GM21381 (cell line): ENCODE measurements at regions not wholly inside any gene's neighbourhood (a gene's known extent, or its start where the extent isn't known, plus 50 kb on each side); places are given as distances from the start of the nearest gene placed in this dataset.

Experiments used
- ATAC-seq: cut with Tn5 transposase; IDR thresholded peaks from one replicate; pipeline ENCODE4 v1.9.1; 2021; ENCODE audit warnings: mild to moderate bottlenecking, moderate library complexity; ENCODE audit not compliant: unreplicated experiment

DNA sequence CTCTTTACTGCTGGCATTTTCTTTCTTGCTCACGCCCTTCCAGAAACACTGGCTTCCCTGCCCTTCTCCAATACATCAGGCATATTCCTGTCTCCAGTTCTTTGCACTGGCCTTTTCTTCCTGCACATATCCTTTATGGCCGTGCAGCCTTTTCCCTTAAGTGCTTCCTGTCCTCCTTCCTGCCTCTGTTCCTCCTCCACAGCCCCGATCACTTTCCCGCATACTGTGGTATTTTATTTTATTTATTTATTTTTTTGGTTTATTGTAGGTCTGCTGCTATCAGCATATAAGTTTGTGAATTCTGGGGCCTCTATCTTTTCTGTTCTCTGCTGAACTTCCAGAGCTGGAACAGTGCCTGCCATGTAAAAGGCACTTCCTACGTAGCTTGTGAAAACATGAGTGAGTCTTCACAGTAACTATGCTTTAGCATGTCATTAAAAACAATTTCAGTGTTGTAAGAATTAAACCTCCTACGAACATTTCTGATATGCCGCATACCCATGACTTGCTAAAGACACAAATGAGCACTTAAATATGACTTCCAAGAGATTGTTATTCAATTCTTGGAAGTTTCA, 289.1 kb downstream of the TRIB2 start:
- ATAC-seq = no peak

DNA sequence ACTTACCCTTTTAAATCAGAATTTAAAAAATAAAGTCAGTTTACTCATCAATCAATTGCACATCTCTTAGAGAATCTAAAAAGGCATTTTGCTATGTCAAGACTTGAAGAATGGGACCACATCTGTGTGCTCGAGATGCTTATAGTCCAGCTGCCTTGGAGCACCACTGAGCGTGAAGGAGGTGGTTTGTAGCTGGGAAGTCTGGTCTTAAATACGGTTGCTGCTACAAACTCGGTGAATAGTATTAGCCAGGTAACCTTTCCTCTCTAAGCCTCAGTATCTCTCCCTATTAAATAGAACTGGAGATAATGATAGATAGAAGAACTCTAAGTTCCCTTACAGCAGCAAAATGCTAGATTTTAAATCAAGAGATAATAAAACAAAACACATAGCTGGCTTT, 289.7 kb downstream of the TRIB2 start:
- no peak for ATAC-seq

DNA sequence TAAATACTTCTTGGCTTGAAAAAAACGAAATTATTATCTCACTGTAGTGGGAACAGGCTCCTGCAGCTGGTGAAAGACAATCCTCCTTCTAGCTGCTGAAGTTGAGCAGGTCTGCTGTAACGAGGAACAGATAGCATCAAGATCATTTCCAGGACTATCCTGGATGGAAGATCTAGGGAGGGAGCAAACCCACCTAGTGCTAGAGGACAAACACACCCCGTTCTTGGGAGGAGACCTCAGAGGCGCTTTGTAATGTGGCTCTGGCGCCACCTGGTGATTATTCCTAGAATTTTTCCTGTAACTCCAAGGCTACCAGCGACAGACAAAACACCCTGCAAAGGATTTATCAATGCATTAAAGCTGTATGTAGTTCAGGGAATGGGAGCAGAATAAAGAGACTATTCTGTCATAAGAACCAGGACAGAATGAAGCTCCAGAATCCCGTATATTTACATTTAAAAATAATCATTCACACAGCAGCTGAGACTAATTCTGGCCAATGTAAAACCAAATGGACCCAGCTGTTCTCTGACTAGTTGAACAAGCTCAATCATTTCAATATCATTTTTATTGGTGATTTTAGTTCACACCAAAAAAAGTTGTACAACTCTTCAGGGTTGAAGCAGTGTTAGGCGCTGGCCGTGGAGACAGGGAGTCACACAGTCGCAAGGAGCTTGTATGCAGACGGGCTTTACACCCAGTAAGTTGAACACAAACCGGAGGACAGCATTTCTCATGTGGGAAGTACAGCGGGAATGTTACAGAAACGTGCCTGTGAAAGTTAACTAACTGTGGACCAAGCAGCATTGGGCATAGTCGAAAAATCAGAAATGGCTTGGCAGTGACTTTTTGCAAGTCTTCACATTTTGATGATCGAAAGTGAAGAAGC, 290.3 kb downstream of the TRIB2 start:
- ATAC-seq = peak; percentile 85

DNA sequence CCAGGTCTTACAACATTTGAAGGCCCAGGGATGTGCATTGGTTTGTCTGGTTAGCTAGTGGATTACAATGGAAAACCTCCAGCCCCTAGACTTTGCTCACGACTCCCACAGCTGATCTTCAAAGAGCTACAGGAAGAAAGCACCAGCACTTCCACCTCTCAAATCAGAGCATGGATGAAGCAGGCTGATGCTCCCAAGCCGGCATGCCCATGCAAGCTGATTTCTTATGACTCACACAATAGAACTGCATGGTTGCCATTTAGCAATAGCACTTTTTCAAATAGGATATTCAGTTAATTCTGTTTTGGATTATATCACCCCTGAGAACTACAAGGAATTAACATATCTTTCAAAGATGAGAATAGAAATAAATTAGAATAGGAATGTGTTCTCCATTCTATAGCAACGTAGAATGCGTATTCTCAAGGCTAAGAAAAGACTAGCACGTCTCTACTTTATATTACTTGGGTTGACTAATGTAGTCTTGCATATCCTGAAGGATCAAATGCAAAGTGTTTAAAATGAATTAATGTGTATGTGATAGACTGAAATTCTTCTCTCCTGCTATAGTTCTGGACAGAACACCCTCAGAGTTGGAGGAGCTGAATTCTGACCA, 292.4 kb downstream of the TRIB2 start:
- ATAC-seq = no peak

DNA sequence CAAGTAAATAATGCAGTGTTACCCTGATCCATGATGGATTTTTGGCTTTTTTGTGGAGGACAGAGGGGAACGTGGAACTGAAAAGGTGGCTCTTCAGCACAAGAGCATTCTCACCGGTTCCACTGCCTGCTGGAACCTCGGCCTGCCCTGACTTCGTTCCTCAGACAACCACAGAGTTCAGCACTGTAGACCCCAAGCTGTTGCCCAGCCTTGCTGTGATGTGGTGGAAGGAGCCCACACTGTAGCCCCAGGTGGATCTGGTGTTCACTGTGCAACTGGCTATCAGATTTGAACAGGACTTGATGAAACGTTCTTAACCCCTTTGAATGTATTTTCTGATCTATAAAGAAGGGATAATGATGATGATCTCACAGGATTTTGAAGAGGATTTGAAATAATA, 293.5 kb downstream of the TRIB2 start:
- ATAC-seq = no peak

DNA sequence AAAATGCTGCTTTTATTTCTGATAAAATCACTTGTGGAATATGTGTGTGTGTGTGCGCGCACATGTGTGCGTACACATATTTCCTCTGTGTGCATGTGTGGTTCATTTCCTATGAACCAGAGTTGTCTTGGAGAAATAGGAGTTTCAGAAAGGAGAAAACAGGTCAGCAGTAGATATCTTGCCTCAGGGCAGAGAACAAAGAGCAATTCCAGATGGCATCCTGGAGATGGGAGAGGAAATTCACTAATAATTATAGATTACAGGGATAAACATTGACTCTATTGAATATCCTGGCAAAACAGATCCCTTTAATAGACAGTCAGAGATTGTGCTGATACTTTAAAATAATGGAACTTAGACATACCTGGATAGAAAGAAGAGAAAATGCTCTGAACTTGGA, 298.0 kb downstream of the TRIB2 start:
- no peak for ATAC-seq

DNA sequence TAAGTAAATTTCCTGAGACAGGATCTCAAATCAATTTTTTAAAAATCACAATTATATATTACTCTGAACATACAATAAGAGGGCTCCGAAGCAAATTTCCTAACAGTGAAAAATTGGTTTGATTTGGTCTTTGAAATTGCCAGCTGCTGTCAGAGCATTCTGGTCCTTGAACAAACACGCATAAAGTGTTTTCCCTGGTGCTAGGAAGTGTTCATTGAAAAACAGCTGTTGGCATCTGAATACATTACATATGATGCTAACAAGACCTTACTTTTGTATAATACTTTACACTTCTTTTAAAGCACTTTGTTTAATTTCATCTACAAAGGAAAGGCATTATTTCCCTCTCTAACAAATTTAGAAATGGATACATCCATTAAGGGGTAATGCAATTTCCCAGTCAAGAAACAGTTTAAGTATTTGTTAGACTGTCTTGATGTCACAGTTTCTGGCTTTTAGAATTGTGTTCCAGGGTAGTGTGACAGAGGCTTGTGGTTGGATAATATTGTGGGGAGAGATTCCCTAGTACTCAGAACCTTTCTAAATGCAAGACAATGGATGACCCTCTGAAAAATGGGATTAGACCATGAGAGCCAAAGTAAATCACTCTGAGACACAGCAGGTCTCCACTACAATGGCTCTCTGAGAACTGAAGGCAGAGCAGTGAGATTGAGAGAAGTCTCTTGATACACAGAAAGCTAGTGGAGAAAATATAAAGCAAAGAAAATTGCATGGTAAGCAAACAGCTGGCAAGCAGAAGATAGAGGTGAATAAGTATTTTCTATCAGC, 299.0 kb downstream of the TRIB2 start:
- ATAC-seq = no peak

DNA sequence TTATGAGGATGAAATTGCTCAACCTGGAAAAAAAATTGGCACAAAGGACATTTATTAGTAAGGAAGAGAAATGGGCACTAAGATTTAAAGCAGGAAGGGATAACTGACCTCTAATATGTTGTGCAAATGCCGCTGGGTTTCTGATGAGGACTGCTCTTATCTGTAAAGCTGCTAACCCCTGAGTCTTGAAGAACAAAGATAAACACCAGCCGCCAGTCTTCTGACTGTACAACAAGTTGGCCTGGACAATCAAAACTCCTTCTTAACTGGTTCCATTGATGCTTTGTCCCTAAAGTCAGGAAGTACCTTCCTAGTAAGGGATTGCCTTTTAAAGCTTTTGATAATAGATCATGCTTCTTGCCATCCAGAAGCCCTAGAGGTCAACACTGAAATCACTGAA, 301.8 kb downstream of the TRIB2 start:
- ATAC-seq = no peak

DNA sequence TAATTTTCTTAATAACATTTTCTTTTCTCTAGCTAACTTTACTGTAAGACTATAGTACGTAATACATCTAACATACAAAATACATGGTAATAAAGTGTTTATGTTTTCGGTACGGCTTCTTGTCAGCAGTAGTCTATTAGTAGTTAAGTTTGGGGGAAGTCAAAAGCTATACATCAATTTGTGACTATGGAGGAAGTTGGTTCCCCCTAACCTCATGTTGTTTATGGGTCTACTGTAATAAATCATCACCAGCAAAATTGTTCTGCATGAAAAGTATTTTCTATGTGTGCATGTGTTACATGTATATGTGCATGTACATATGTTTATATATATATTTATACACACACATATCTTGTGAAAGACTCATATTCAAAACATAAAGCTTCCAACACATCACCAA, 303.0 kb downstream of the TRIB2 start:
- ATAC-seq = no peak

DNA sequence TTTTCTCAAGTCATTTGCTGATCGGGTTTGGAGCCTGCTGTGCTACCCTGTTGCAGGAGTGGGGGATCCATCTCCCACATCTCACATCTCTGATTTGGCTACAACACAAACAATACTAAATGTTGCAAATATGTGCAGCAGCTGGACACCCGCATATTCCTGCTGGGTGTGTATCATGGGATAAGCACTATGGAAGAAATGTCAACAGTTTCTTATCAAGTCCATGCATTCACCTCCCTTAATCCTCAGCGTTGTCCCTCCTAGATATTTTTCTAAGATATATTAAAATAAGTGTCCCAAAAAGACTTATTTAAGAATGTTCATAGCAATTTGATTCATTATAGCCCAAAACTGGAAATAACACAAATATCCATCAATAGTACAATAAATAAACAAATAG, 303.7 kb downstream of the TRIB2 start:
- no peak for ATAC-seq

DNA sequence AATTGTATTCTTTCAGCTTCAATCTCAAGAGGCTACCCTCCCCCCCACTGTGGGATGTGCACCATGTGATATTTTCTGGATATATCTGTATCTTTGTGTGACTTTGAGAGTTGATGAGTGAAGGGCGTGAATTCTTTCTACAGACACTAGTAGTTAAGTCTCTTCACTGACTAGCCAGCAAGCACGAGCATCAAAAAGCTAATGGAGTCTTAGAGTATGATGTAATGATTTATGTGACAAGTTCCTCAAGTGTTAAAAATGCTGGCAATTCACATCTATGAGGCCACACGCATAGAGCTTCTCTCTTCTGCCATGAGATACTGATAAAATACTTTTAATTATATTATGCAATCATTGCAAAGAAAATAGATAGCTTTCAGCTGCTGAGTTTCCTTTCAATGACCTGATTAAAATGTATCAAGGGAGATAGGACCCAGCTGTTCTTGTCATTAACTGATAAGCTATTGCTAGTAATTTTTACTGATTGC, 304.8 kb downstream of the TRIB2 start:
- ATAC-seq = no peak

DNA sequence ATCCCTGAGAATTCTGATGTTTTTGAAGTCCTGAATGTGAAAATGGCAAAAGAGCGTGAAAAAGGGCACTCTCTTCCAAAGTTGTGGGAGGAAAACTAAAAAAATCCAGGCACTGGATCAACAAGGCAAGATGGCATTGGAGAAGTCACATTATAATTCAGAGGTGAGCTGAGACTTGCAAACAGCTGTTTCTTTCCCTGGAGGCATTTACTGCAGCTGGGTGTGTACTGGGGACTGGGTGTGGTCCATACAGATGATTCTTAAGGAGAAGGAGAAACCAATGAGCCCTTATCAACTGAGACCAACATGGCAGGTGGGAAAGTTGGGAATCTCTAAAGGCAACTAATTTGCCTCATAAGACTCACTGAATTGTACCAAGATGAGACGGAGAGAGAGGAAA, 313.9 kb downstream of the TRIB2 start:
- ATAC-seq = no peak

DNA sequence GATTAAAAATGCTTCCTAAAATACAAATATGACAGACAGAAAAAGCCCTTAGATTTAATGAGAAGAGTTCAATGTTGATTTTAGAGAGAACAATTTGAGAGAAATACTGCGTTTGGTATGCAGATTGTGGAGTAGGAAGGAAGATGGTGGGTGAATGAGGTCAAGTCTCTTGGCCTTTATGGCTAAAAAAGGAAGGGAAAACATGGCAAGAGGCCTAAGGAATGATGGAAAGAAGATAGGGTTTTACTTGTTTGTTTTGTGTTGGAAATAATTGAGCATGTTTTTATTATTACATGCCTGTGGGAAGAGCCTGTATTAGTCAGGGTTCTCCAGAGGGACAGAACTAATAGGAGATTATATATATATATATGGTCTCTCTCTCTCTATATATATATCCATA, 318.1 kb downstream of the TRIB2 start:
- no peak for ATAC-seq

DNA sequence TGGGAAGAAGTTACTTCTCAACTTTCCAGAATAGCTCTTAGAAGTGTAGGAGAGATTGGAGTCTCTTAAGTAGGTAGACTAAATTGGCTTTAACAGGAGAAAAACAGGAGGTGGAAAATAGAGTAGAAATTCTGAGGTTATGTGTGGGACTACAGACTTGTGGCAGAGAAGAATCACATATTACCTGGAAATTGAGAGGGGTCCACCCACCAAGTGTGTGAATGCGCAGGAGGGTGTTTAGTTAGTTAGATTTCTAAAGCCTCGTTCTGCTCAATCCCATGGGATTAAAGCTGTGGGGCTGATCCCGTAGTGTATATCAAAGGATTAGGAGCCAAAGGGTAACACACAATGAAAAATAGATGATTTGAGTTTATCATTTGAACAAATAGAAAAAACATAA, 319.1 kb downstream of the TRIB2 start:
- no peak for ATAC-seq

DNA sequence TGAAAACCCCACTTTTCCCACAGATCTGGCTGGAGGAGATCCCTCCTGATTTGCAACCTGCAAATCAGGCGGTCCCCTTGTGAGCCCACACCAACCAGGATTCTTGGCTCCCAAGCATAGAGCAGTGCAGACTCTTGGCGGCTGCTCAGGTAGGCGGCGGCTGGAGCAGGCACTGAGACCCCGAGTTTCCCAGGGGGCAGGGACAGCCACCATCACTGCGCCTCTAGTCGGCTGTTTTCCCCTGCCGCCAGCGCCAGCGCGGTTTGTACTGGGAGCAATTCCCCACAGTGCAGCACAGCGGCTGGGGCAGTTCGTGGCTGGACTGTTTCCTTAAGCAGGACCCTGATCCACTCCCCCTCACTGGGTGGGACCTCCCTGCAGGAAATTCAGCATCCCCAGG, 323.3 kb downstream of the TRIB2 start:
- ATAC-seq = no peak

DNA sequence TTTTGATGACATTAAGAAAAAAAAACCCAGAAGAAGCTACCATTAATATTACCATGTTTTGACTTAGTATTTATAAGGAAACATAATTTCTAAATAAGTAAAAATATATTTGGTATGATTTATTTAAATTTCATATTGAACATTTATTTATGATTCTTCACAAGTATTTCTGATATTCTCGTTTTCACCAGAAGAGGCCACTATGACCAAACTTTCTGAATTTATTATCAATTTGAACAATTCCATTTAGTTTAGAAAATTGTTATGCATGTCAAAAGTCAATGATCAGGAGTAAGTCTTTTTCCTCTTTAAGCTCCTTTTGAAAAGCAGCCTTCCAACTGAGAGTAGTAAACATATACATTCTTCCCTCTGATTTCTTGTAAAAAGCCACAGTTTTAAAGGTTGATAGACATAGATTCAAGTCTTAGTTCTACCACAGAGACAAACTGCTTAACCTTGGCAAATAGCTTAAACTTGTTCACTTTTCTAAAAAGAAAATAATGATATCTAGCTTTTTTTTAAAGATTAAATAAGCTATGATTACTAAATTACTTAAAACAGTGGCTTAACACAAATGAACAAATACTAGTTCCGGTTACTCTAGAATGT, 329.9 kb downstream of the TRIB2 start:
- no peak for ATAC-seq

DNA sequence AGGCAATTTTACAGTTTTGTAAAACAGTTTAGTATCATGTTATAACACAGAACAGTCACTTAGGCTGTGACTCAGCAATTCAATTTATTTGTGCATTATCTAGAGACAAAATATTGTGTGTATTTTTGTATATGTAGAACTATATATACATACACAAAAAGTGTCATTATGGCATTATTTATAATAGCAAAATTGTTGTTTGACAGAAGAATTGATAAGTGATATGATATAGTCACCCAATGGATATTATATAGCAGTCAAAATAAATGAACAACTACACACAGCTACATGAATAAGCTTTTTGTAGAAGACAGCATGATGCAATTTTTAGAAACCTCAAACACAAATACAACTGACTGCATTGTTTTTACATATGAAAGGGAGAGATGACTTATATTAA, 334.0 kb downstream of the TRIB2 start:
- no peak for ATAC-seq

DNA sequence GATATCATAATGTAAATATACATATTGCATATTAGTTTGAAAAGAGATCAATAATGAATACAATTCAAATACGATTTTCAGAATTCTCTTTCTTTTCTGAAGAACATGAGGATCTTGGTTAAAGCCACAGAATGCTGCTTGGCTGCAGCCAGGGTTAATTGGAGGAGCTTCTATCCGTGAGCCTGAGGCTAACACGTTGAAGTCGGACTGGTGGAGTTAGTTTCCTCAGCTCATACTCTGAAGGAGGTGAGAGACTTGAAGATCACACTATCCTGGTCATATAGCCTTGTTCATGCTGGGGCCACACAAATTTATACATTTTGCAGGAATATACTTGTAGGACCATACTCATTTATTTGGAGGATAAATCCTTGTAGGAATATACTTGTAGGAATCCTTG, 335.8 kb downstream of the TRIB2 start:
- no peak for ATAC-seq

DNA sequence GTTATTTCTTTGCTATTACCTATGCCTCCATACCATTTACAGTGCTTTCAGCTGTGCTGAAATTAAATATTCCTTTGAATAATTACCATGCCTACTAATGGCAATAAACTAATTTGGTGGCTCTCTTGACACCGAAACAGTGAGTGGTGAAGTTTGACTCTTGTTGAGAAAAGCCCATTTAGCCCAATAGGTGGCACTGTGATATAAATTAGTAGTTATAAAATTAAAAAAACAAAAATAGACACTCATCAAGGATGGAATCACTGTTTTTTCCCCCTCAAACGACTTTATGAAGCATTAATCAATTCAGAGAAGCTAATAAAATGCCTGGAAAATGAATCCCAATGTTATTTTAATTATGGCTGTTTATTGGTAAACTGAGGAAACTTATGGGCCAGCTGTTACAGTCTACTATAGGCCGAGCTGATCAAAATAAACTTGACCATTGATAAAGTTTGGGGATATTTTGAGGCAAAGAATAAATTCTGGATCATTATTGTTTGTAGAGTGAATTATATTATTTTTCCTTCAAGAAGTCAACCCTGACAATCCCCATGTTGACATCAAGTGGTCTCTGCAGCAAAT, 339.6 kb downstream of the TRIB2 start:
- no peak for ATAC-seq

DNA sequence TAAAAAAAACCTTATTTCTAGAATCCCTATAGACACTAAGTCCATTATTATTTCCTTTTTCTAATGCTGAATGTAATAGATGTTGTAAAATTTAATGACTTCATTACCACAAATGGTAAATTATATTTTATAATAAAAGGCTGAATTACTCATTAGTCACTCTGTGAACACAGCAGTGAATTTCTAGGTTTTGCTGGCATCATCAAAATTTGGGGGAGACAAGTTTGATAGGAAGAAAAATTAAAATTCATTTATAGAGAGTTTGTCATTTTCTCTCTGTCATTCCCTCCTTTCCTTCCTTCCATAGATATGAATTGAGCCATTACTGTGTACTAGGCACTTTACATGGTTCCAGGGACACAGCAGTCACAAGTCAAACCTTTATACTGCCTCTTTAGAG, 340.9 kb downstream of the TRIB2 start:
- no peak for ATAC-seq

DNA sequence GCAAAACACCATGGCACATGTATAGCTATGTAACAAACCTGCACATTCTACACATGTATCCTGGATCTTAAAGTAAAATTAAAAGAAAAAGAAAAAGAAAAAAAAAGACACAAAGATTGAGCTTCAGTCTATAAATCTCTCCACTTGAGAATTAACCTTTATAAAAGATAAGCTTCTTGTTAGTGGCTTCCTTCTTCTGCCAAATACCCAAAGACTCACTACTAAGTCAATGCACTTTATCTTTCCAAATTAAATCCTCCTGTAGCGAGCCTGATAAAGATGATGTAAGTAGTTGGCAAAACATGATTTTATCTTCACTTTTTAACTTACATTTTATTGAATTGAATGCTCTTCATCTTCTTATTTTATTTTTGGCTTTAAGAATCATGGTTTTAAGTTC, 349.9 kb downstream of the TRIB2 start:
- ATAC-seq = no peak
